Chondrocyte (in vitro differentiated cells): ENCODE measurements at regions not wholly inside any gene's neighbourhood (a gene's known extent, or its start where the extent isn't known, plus 50 kb on each side); places are given as distances from the start of the nearest gene placed in this dataset.
A peak's percentile ranks its signal among the peaks of the same experiment; 100 is the strongest.

Experiments
- DNase-seq: peaks from one replicate; pipeline ENCODE4 v3.0.0; 2021; ENCODE audit warnings: mixed read lengths, low spot score
- H3K27ac Mint-ChIP-seq: one replicate; pipeline ENCODE4 v1.8.0; 2021; ENCODE audit warnings: mild to moderate bottlenecking, moderate library complexity, mixed read lengths; ENCODE audit not compliant: unreplicated experiment
- H3K27me3 Mint-ChIP-seq: 2 replicates; pipeline ENCODE4 v1.8.0; 2021; ENCODE audit warnings: low read depth, mixed read lengths
- H3K36me3 Mint-ChIP-seq: 2 replicates; pipeline ENCODE4 v1.8.0; 2021; ENCODE audit warnings: low read depth, mixed read lengths
- H3K4me1 Mint-ChIP-seq: 2 replicates; pipeline ENCODE4 v1.8.0; 2021; ENCODE audit warnings: low read depth, mild to moderate bottlenecking, mixed read lengths
- H3K4me3 Mint-ChIP-seq: one replicate; pipeline ENCODE4 v1.8.0; 2021; ENCODE audit warnings: mild to moderate bottlenecking, moderate library complexity, mixed read lengths; ENCODE audit not compliant: unreplicated experiment
- H3K9me3 Mint-ChIP-seq: 2 replicates; pipeline ENCODE4 v1.8.0; 2021; ENCODE audit warnings: low read depth, mixed read lengths
- CTCF ChIP-seq: fragments of 200-600 bp; sonication (generic); IDR thresholded peaks from 2 replicates; pipeline ENCODE4 v1.5.0; 2021; ENCODE audit warnings: antibody characterized with exemption, mild to moderate bottlenecking, moderate library complexity

- no peak for DNase-seq
- TF ChIP-seq CTCF: no peak
- Mint-ChIP-seq H3K27ac (peak overlapping the region; percentile 88), H3K4me1 (peaks cover 48% of the 10 kb centered on the region), H3K4me3 (no peak overlapping the region), H3K27me3 (no peaks in the 10 kb centered on the region), H3K9me3 (no peaks in the 10 kb centered on the region), H3K36me3 (no peaks in the 10 kb centered on the region)
Observed at GRCh38 chr2:220078439-220078838, 451.0 kb downstream of the SLC4A3 start.

- peaks cover 36% of the 10 kb centered on the region for H3K4me1 Mint-ChIP-seq
- no peak for DNase-seq
- no peak for TF ChIP-seq CTCF
- H3K9me3 Mint-ChIP-seq: no peaks in the 10 kb centered on the region
- no peak overlapping the region for H3K27ac Mint-ChIP-seq
- no peaks in the 10 kb centered on the region for H3K27me3 Mint-ChIP-seq
- no peak overlapping the region for H3K4me3 Mint-ChIP-seq
- no peaks in the 10 kb centered on the region for H3K36me3 Mint-ChIP-seq
Observed at GRCh38 chr2:220079595-220079994, 452.2 kb downstream of the SLC4A3 start.

GRCh38 chr2:220081171-220081570 is 453.7 kb downstream of the SLC4A3 start:
- Mint-ChIP-seq H3K4me1 (peaks cover 33% of the 10 kb centered on the region), H3K4me3 (no peak overlapping the region), H3K36me3 (no peaks in the 10 kb centered on the region), H3K27ac (no peak overlapping the region), H3K9me3 (no peaks in the 10 kb centered on the region), H3K27me3 (no peaks in the 10 kb centered on the region)
- no peak for DNase-seq
- no peak for TF ChIP-seq CTCF

GRCh38 chr2:220090050-220090449 is 462.6 kb downstream of the SLC4A3 start:
- H3K4me1 Mint-ChIP-seq: peaks cover 12% of the 10 kb centered on the region
- H3K9me3 Mint-ChIP-seq: peaks cover 3% of the 10 kb centered on the region
- TF ChIP-seq CTCF: peak; percentile 62
- no peak for DNase-seq
- H3K36me3 Mint-ChIP-seq: no peaks in the 10 kb centered on the region
- peak overlapping the region; percentile 75 for H3K27ac Mint-ChIP-seq
- H3K27me3 Mint-ChIP-seq: no peaks in the 10 kb centered on the region
- no peak overlapping the region for H3K4me3 Mint-ChIP-seq

- H3K4me1 Mint-ChIP-seq: peaks cover 9% of the 10 kb centered on the region
- DNase-seq: no peak
- TF ChIP-seq CTCF: no peak
- no peak overlapping the region for H3K4me3 Mint-ChIP-seq
- H3K9me3 Mint-ChIP-seq: peaks cover 4% of the 10 kb centered on the region
- no peak overlapping the region for H3K27ac Mint-ChIP-seq
- H3K27me3 Mint-ChIP-seq: no peaks in the 10 kb centered on the region
- no peaks in the 10 kb centered on the region for H3K36me3 Mint-ChIP-seq
Observed at GRCh38 chr2:220096406-220096805, 469.0 kb downstream of the SLC4A3 start.
